SK-N-SH (cell line): ENCODE measurements at regions not wholly inside any gene's neighbourhood (a gene's known extent, or its start where the extent isn't known, plus 50 kb on each side); places are given as distances from the start of the nearest gene placed in this dataset.

Experiments
- CTCF ChIA-PET: fragments of 300-600, 350-600 bp; formaldehyde crosslinking; extraction: SDS; loops from one replicate; lab custom pipeline; 2021; lab: Yijun Ruan, JAX
- POLR2A ChIA-PET: fragments of 350-600 bp; sonication (Branson Sonifier 250); formaldehyde crosslinking; extraction: SDS; loops from one replicate; lab custom pipeline; 2020; ENCODE audit warnings: antibody characterized with exemption, inconsistent platforms; lab: Yijun Ruan, JAX
- DNase-seq: peaks from one replicate; pipeline ENCODE4 v3.0.0; 2012
- H2AFZ ChIP-seq: fragments of 200-600 bp; sonication (generic); 2 replicates; pipeline ENCODE4 v1.8.1; 2016; ENCODE audit warnings: antibody characterized with exemption, mild to moderate bottlenecking, low read depth
- H3F3A ChIP-seq: fragments of 200-600 bp; sonication (generic); replicated peaks from 2 replicates; pipeline ENCODE3; 2016; ENCODE audit warnings: antibody characterized with exemption, mild to moderate bottlenecking; ENCODE audit not compliant: insufficient read depth
- H3K27ac ChIP-seq, 2 experiments: fragments of 200-500 bp in 1 of 2; fragments of 200-600 bp in 1 of 2; sonication (Bioruptor generic) in 1 of 2; sonication (generic), shearing (Covaris generic) in 1 of 2; 2 replicates each; pipeline versions ENCODE4 v1.5.1 to v1.6.1; 2014 to 2016; ENCODE audit warnings: low read depth in 2 of 2, inconsistent platforms in 1 of 2, low read length in 1 of 2, mild to moderate bottlenecking in 1 of 2, mixed read lengths in 1 of 2
- H3K27me3 ChIP-seq: fragments of 200-600 bp; sonication (generic), shearing (Covaris generic); 2 replicates; pipeline ENCODE4 v1.6.1; 2016; ENCODE audit warnings: mixed run types; ENCODE audit not compliant: insufficient read depth
- H3K36me3 ChIP-seq, 2 experiments: fragments of 200-500 bp in 1 of 2; fragments of 200-600 bp in 1 of 2; sonication (Bioruptor generic) in 1 of 2; sonication (generic) in 1 of 2; replicated peaks in 1 of 2; 2 replicates each; pipeline versions ENCODE3 to v1.5.1; 2014 to 2016; ENCODE audit warnings: low read length in 1 of 2, mild to moderate bottlenecking in 1 of 2; ENCODE audit not compliant: insufficient read depth in 2 of 2, control insufficient read depth in 1 of 2
- H3K4me1 ChIP-seq, 2 experiments: fragments of 200-500 bp in 1 of 2; fragments of 200-600 bp in 1 of 2; sonication (Bioruptor generic) in 1 of 2; sonication (generic), shearing (Covaris generic) in 1 of 2; 2 replicates each; pipeline versions ENCODE4 v1.5.1 to v1.6.1; 2014 to 2016; ENCODE audit warnings: low read depth in 1 of 2, low read length in 1 of 2, mixed run types in 1 of 2; ENCODE audit not compliant: insufficient read depth in 2 of 2, control insufficient read depth in 1 of 2
- H3K4me2 ChIP-seq: fragments of 200-600 bp; sonication (generic), shearing (Covaris generic); 2 replicates; pipeline ENCODE4 v1.6.1; 2017; ENCODE audit warnings: mixed run types
- H3K4me3 ChIP-seq, 2 experiments: fragments of 200-500 bp in 1 of 2; fragments of 200-600 bp in 1 of 2; sonication (Bioruptor generic) in 1 of 2; sonication (generic), shearing (Covaris generic) in 1 of 2; 2 replicates each; pipeline versions ENCODE4 v1.5.1 to v1.8.1; 2014 to 2016; ENCODE audit warnings: low read depth in 2 of 2, inconsistent platforms in 1 of 2, low read length in 1 of 2, mild to moderate bottlenecking in 1 of 2, mixed read lengths in 1 of 2, moderate library complexity in 1 of 2
- H3K79me2 ChIP-seq: fragments of 200-600 bp; sonication (generic); 2 replicates; pipeline ENCODE4 v1.8.1; 2017; ENCODE audit warnings: mild to moderate bottlenecking; ENCODE audit not compliant: insufficient read depth
- H3K9ac ChIP-seq: fragments of 200-600 bp; sonication (generic); 2 replicates; pipeline ENCODE4 v1.6.1; 2017; ENCODE audit warnings: mixed run types
- H3K9me2 ChIP-seq: fragments of 200-600 bp; sonication (generic); 2 replicates; pipeline ENCODE4 v1.6.1; 2017; ENCODE audit warnings: mixed run types
- H3K9me3 ChIP-seq: fragments of 200-600 bp; sonication (generic); 2 replicates; pipeline ENCODE4 v1.6.1; 2017; ENCODE audit warnings: mixed run types, mild to moderate bottlenecking, moderate library complexity
- H4K20me1 ChIP-seq: fragments of 200-600 bp; sonication (generic); 2 replicates; pipeline ENCODE4 v1.6.1; 2017; ENCODE audit warnings: mild to moderate bottlenecking, mixed run types; ENCODE audit not compliant: insufficient read depth
- CHD2 ChIP-seq: fragments of 150-350 bp; IDR thresholded peaks from 2 replicates; pipeline ENCODE4 v1.6.1; 2018; ENCODE audit warnings: low read length; ENCODE audit not compliant: partially characterized antibody
- CTCF ChIP-seq: fragments of 200-600 bp; sonication (generic); IDR thresholded peaks from 2 replicates; pipeline ENCODE4 v1.6.1; 2017; ENCODE audit warnings: antibody characterized with exemption, mild to moderate bottlenecking, moderate library complexity
- ELF1 ChIP-seq: IDR thresholded peaks from 2 replicates; pipeline ENCODE4 v1.4.0; 2012
- EP300 ChIP-seq, 2 experiments: IDR thresholded peaks; 2 replicates each; pipeline versions ENCODE4 v1.4.0 to v1.6.1; 2012; ENCODE audit warnings: borderline replicate concordance in 1 of 2, low read depth in 1 of 2, low read length in 1 of 2
- FOSL2 ChIP-seq: IDR thresholded peaks from 2 replicates; pipeline ENCODE4 v1.4.0; 2012; ENCODE audit warnings: low read depth, mild to moderate bottlenecking, moderate library complexity, borderline replicate concordance
- FOXM1 ChIP-seq: IDR thresholded peaks from 2 replicates; pipeline ENCODE4 v1.4.0; 2012; ENCODE audit warnings: low read depth, mild to moderate bottlenecking
- GATA2 ChIP-seq: sonication (generic); formaldehyde crosslinking; IDR thresholded peaks from 2 replicates; pipeline ENCODE4 v1.5.0; 2020; ENCODE audit warnings: mild to moderate bottlenecking, missing genetic modification reagents
- IRF3 ChIP-seq: fragments of 150-350 bp; IDR thresholded peaks from 2 replicates; pipeline ENCODE4 v1.6.1; 2016; ENCODE audit warnings: mild to moderate bottlenecking, low read depth, low read length
- MXI1 ChIP-seq: IDR thresholded peaks from 2 replicates; pipeline ENCODE4 v1.6.1; 2012; ENCODE audit warnings: mild to moderate bottlenecking, low read depth, low read length, improper control_type of control experiment
- NFIC ChIP-seq: IDR thresholded peaks from 2 replicates; pipeline ENCODE4 v1.4.0; 2012; ENCODE audit warnings: borderline replicate concordance
- RCOR1 ChIP-seq: fragments of 150-350 bp; IDR thresholded peaks from 2 replicates; pipeline ENCODE4 v1.6.1; 2017; ENCODE audit warnings: antibody characterized with exemption, low read length
- REST ChIP-seq: IDR thresholded peaks from 2 replicates; pipeline ENCODE4 v1.6.1; 2012; ENCODE audit warnings: mild to moderate bottlenecking, low read depth, low read length, moderate library complexity
- RFX5 ChIP-seq: IDR thresholded peaks from 2 replicates; pipeline ENCODE4 v1.6.1; 2012; ENCODE audit warnings: mild to moderate bottlenecking, improper control_type of control experiment, low read length
- RXRA ChIP-seq: IDR thresholded peaks from 2 replicates; pipeline ENCODE4 v1.4.0; 2012; ENCODE audit warnings: low read depth, mild to moderate bottlenecking, borderline replicate concordance
- SIN3A ChIP-seq: IDR thresholded peaks from 2 replicates; pipeline ENCODE4 v1.6.1; 2012; ENCODE audit warnings: low read depth, mild to moderate bottlenecking, low read length, moderate library complexity, borderline replicate concordance
- SMC3 ChIP-seq: IDR thresholded peaks from 2 replicates; pipeline ENCODE4 v1.6.1; 2012; ENCODE audit warnings: low read depth, low read length, improper control_type of control experiment
- TEAD4 ChIP-seq: IDR thresholded peaks from 2 replicates; pipeline ENCODE4 v1.4.0; 2012; ENCODE audit warnings: mild to moderate bottlenecking, borderline replicate concordance; ENCODE audit not compliant: insufficient read depth
- WGBS: methylation state at CpG from one replicate; pipeline ENCODE4 v1.1.6; 2017; ENCODE audit warnings: low lambda C conversion rate; 5-methylcytosine and 5-hydroxymethylcytosine counted together
- TF ChIP-seq, protein P1 (sequence below): fragments of 150-350 bp; IDR thresholded peaks from 2 replicates; pipeline ENCODE4 v1.6.1; 2017; ENCODE audit warnings: antibody characterized with exemption, low read length, low read depth, borderline replicate concordance

DNA sequence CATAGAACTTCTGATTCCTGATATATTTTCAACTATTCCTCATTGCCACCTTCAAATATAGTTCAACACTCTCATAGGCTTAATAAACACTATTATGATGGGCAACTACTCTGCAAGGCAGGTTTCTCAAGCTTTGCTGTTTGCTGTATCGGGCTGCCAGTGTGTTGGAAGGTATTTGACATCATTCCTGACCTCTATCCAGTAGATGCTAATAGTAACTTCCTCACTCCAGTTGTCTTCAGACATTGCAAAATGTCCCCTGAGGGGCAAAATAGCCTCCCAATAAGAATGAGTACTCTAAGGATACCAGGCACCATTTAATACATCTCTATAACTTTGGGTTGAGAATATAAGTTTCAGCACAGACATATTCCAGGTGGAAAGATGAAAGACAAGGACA, 147.5 kb upstream of the PFN2 start:
- CTCF ChIA-PET, result no interaction called here
- WGBS, result 71% methylated on average over 1 of the region's 1 CpG
- Histone ChIP-seq H3K9me2 (no peaks in the 10 kb centered on the region), H3K4me1 (peaks cover 0 to 11% of the 10 kb centered on the region in 2 experiments; a peak in 2 of 4 replicates), H3K79me2 (no peaks in the 10 kb centered on the region), H3K27me3 (no peaks in the 10 kb centered on the region), H3K4me3 (no peak overlapping the region), H2AFZ (no peak overlapping the region), H3K9me3 (0 out of 2 replicates have a peak, but pooled peaks cover 3% of the 10 kb centered on the region), H4K20me1 (no peaks in the 10 kb centered on the region), H3K9ac (no peak overlapping the region), H3K27ac (no peak overlapping the region), H3F3A (no peaks in the 10 kb centered on the region), H3K36me3 (no peaks in the 10 kb centered on the region), H3K4me2 (no peak overlapping the region)
- POLR2A ChIA-PET, result no interaction called here
- no peak for TF ChIP-seq RCOR1
- TF ChIP-seq SIN3A, result no peak
- TF ChIP-seq NFIC, result no peak
- no peak for TF ChIP-seq ELF1
- no peak for TF ChIP-seq IRF3
- TF ChIP-seq CTCF, result no peak
- TF ChIP-seq RXRA, result no peak
- no peak for TF ChIP-seq FOXM1
- TF ChIP-seq, protein P1, sequence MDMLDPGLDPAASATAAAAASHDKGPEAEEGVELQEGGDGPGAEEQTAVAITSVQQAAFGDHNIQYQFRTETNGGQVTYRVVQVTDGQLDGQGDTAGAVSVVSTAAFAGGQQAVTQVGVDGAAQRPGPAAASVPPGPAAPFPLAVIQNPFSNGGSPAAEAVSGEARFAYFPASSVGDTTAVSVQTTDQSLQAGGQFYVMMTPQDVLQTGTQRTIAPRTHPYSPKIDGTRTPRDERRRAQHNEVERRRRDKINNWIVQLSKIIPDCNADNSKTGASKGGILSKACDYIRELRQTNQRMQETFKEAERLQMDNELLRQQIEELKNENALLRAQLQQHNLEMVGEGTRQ, result no peak
- TF ChIP-seq TEAD4, result no peak
- TF ChIP-seq REST, result no peak
- TF ChIP-seq EP300 (IDR thresholded peaks at IDR 0.05; ENCODE audit: borderline replicate concordance in 1 of 2, low read depth in 1 of 2, low read length in 1 of 2), result no peak
- TF ChIP-seq FOSL2, result no peak
- TF ChIP-seq GATA2 (CRISPR knock-in tag), result no peak
- TF ChIP-seq MXI1, result no peak
- TF ChIP-seq CHD2, result no peak
- TF ChIP-seq RFX5, result no peak
- TF ChIP-seq SMC3, result no peak
- no peak for DNase-seq
